Ascending aorta (tissue), 2 donors: ENCODE measurements at regions not wholly inside any gene's neighbourhood (a gene's known extent, or its start where the extent isn't known, plus 50 kb on each side); places are given as distances from the start of the nearest gene placed in this dataset.

Source experiments
- DNase-seq, 2 donors: peaks; one replicate each; pipeline ENCODE4 v3.0.0-alpha.2; 2019; ENCODE audit warnings: low spot score in 2 of 2
- H3K27ac ChIP-seq, 2 donors: fragments of 200-600 bp; sonication (generic); one replicate each; pipeline ENCODE4 v1.5.1; 2016 to 2017; ENCODE audit warnings: mild to moderate bottlenecking in 1 of 2
- H3K27me3 ChIP-seq: fragments of 200-600 bp; sonication (generic); one replicate; pipeline ENCODE4 v1.5.1; 2017
- H3K36me3 ChIP-seq, 2 donors: fragments of 200-600 bp; sonication (generic); one replicate each; pipeline ENCODE4 v1.5.1; 2016
- H3K4me1 ChIP-seq, 2 donors: fragments of 200-600 bp; sonication (generic); one replicate each; pipeline ENCODE4 v1.5.1; 2016 to 2017; ENCODE audit warnings: mild to moderate bottlenecking in 1 of 2
- H3K4me3 ChIP-seq, 2 donors: fragments of 200-600 bp; sonication (generic); one replicate each; pipeline ENCODE4 v1.5.1; 2016 to 2017; ENCODE audit warnings: mild to moderate bottlenecking in 1 of 2
- H3K9me3 ChIP-seq, 2 donors: fragments of 200-600 bp; sonication (generic); one replicate each; pipeline ENCODE4 v1.5.1; 2016
- CTCF ChIP-seq, 3 experiments: fragments of 200-600 bp in 2 of 3; fragments of 450-650 bp in 1 of 3; sonication (generic) in 2 of 3; IDR thresholded peaks; one replicate each; pipeline ENCODE4 v1.5.1; 2016 to 2019; ENCODE audit warnings: antibody characterized with exemption in 3 of 3, mild to moderate bottlenecking in 1 of 3, moderate library complexity in 1 of 3
- intact Hi-C: fragments of 100-400 bp; cut with DNase I; formaldehyde crosslinking; loops from one replicate; pipeline ENCODE4 v1.15.1; 2023

GRCh38 chr13:64051278-64051677 lies 2635.6 kb upstream of the PCDH20 start:
- no peak overlapping the region for H3K4me3 ChIP-seq
- no peaks in the 10 kb centered on the region for H3K4me1 ChIP-seq
- intact Hi-C loops, result no loop called here
- no peaks in the 10 kb centered on the region for H3K36me3 ChIP-seq
- H3K9me3 ChIP-seq, result no peaks in the 10 kb centered on the region
- TF ChIP-seq CTCF (IDR thresholded peaks at IDR 0.05), result no peak
- no peak for DNase-seq
- H3K27me3 ChIP-seq, result no peaks in the 10 kb centered on the region
- no peak overlapping the region for H3K27ac ChIP-seq

GRCh38 chr13:64041296-64041695 lies 2625.6 kb upstream of the PCDH20 start:
- no peaks in the 10 kb centered on the region for H3K27me3 ChIP-seq
- no peak for TF ChIP-seq CTCF (IDR thresholded peaks at IDR 0.05)
- no peaks in the 10 kb centered on the region for H3K4me1 ChIP-seq
- H3K36me3 ChIP-seq, result no peaks in the 10 kb centered on the region
- intact Hi-C loops, result no loop called here
- no peak overlapping the region for H3K4me3 ChIP-seq
- DNase-seq, result no peak
- no peaks in the 10 kb centered on the region for H3K9me3 ChIP-seq
- no peak overlapping the region for H3K27ac ChIP-seq

GRCh38 chr13:64033921-64034320 lies 2618.3 kb upstream of the PCDH20 start:
- no peak overlapping the region for H3K27ac ChIP-seq
- no peak overlapping the region for H3K4me3 ChIP-seq
- TF ChIP-seq CTCF (IDR thresholded peaks at IDR 0.05), result no peak
- H3K9me3 ChIP-seq, result no peaks in the 10 kb centered on the region
- H3K4me1 ChIP-seq, result no peaks in the 10 kb centered on the region
- DNase-seq, result no peak
- intact Hi-C loops, result no loop called here
- no peaks in the 10 kb centered on the region for H3K36me3 ChIP-seq
- no peaks in the 10 kb centered on the region for H3K27me3 ChIP-seq

- Histone ChIP-seq H3K4me3 (no peak overlapping the region), H3K27ac (no peak overlapping the region), H3K27me3 (no peaks in the 10 kb centered on the region), H3K36me3 (no peaks in the 10 kb centered on the region), H3K9me3 (no peaks in the 10 kb centered on the region), H3K4me1 (no peaks in the 10 kb centered on the region)
- TF ChIP-seq CTCF (IDR thresholded peaks at IDR 0.05), result no peak
- intact Hi-C loops, result no loop called here
- DNase-seq, result no peak
Measured at GRCh38 chr13:64029343-64030093, 2613.9 kb upstream of the PCDH20 start.

- no peak for TF ChIP-seq CTCF (IDR thresholded peaks at IDR 0.05)
- Histone ChIP-seq H3K36me3 (no peaks in the 10 kb centered on the region), H3K4me1 (no peaks in the 10 kb centered on the region), H3K27me3 (no peaks in the 10 kb centered on the region), H3K9me3 (no peaks in the 10 kb centered on the region), H3K27ac (no peak overlapping the region), H3K4me3 (no peak overlapping the region)
- DNase-seq, result no peak
- intact Hi-C loops, result no loop called here
Measured at GRCh38 chr13:64028551-64028950, 2612.9 kb upstream of the PCDH20 start.

GRCh38 chr13:64020126-64020525 lies 2604.5 kb upstream of the PCDH20 start:
- H3K36me3 ChIP-seq, result no peaks in the 10 kb centered on the region
- H3K4me1 ChIP-seq, result no peaks in the 10 kb centered on the region
- intact Hi-C loops, result no loop called here
- no peak for DNase-seq
- no peaks in the 10 kb centered on the region for H3K9me3 ChIP-seq
- no peaks in the 10 kb centered on the region for H3K27me3 ChIP-seq
- TF ChIP-seq CTCF (IDR thresholded peaks at IDR 0.05), result no peak
- no peak overlapping the region for H3K27ac ChIP-seq
- H3K4me3 ChIP-seq, result no peak overlapping the region
